BJ (cell line): ENCODE measurements at regions not wholly inside any gene's neighbourhood (a gene's known extent, or its start where the extent isn't known, plus 50 kb on each side); places are given as distances from the start of the nearest gene placed in this dataset.

Experiments
- CTCF ChIA-PET: fragments of 350-600 bp; formaldehyde crosslinking; extraction: SDS; loops from one replicate; lab custom pipeline; 2021; ENCODE audit warnings: antibody characterized with exemption, inconsistent platforms; lab: Yijun Ruan, JAX
- POLR2A ChIA-PET: fragments of 300-600 bp; sonication (Branson Sonifier 250); formaldehyde crosslinking; extraction: SDS; loops from one replicate; lab custom pipeline; 2021; ENCODE audit warnings: antibody characterized with exemption; lab: Charles Lee
- DNase-seq: peaks from one replicate; pipeline ENCODE4 v3.0.0-alpha.2; 2011; ENCODE audit warnings: low read depth
- H3K27me3 ChIP-seq: 2 replicates; pipeline ENCODE4 v1.6.0; 2011; ENCODE audit warnings: low read length; ENCODE audit not compliant: control insufficient read depth, insufficient read depth
- H3K36me3 ChIP-seq: 2 replicates; pipeline ENCODE4 v1.5.1; 2011; ENCODE audit warnings: low read length; ENCODE audit not compliant: control insufficient read depth, insufficient read depth
- H3K4me3 ChIP-seq: 2 replicates; pipeline ENCODE4 v1.5.1; 2011; ENCODE audit warnings: low read depth, mild to moderate bottlenecking, control low read depth, low read length
- TF ChIP-seq, protein P1 (sequence below): IDR thresholded peaks from 2 replicates; pipeline ENCODE4 v1.5.1; 2011; ENCODE audit warnings: low read depth, mild to moderate bottlenecking, control low read depth, inconsistent platforms, low read length, moderate library complexity; ENCODE audit not compliant: insufficient read depth

DNA sequence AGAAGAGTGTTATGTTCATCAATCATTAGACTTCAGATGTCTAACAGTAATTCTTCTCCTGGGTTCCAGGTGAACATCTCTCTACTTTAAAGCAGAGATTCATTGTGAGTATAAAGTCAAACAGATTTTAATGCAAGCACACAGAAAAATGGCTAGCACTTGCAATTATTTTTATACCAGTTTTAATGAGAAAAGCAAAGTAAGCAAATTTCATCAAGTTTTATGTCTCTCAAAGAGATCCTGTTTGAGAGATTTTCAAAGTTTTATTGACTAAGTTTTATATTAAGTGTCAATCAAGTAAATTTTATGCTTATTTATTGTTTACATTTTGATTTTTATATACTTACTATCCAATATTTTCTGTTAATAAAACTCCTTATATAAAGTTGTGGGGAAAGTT, 1628.5 kb downstream of the HACE1 start:
- POLR2A ChIA-PET, result no interaction called here

DNA sequence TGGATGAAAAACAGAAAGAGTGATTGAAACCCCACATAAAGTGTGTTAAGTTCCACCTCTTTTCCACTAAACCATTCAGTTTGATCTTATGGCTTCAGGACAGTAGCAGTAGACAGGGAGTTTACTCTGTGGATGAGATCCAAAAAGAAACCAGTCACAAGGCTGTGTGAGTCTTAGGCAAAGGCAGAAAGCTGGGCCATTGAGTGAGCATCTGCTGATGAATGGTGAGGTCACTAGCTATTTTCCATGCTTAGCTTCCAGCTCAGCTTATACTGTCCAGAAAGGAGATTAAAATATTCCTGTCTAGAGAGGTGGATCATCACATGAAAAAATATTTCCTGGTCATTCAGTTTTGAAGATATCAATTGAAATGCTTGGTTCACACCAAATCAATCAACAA, 1643.9 kb downstream of the HACE1 start:
- no peak for DNase-seq
- Histone ChIP-seq H3K27me3 (no peaks in the 10 kb centered on the region), H3K36me3 (no peaks in the 10 kb centered on the region), H3K4me3 (no peak overlapping the region)
- TF ChIP-seq, protein P1, sequence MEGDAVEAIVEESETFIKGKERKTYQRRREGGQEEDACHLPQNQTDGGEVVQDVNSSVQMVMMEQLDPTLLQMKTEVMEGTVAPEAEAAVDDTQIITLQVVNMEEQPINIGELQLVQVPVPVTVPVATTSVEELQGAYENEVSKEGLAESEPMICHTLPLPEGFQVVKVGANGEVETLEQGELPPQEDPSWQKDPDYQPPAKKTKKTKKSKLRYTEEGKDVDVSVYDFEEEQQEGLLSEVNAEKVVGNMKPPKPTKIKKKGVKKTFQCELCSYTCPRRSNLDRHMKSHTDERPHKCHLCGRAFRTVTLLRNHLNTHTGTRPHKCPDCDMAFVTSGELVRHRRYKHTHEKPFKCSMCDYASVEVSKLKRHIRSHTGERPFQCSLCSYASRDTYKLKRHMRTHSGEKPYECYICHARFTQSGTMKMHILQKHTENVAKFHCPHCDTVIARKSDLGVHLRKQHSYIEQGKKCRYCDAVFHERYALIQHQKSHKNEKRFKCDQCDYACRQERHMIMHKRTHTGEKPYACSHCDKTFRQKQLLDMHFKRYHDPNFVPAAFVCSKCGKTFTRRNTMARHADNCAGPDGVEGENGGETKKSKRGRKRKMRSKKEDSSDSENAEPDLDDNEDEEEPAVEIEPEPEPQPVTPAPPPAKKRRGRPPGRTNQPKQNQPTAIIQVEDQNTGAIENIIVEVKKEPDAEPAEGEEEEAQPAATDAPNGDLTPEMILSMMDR, result no peak
- ChIA-PET CTCF (no interaction called here), POLR2A (no interaction called here)

More for the DNA sequence above, 1628.5 kb downstream of the HACE1 start:
- no peak for DNase-seq
- H3K36me3 ChIP-seq, result no peaks in the 10 kb centered on the region
- no peaks in the 10 kb centered on the region for H3K27me3 ChIP-seq
- CTCF ChIA-PET, result no interaction called here
- TF ChIP-seq, protein P1, result no peak
- H3K4me3 ChIP-seq, result no peak overlapping the region

DNA sequence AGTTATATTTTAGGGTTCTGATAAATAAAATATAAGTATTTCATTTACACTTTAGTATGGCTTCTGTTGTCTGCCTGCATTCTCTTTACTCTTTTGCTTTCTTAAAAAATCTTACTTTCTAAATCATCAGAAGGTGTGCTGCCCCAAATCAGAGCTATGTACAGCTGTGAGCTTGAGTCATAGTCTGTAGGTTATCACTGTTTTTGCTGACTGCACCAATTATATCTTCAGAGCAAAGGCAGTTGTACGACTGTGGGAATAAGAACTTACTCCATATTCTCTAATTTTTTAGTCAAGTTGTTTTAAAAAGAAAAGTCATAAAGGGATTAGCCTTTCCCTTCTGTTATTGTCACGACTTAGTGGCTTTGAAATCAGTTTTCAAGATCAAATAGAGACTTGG, 1649.0 kb downstream of the HACE1 start:
- no peak for DNase-seq
- TF ChIP-seq, protein P1, result no peak
- ChIA-PET CTCF (no interaction called here), POLR2A (no interaction called here)
- Histone ChIP-seq H3K4me3 (no peak overlapping the region), H3K27me3 (no peaks in the 10 kb centered on the region), H3K36me3 (no peaks in the 10 kb centered on the region)

GRCh38 chr6:103198386-103198785, 1661.3 kb downstream of the HACE1 start:
- Histone ChIP-seq H3K27me3 (no peaks in the 10 kb centered on the region), H3K36me3 (no peaks in the 10 kb centered on the region), H3K4me3 (no peak overlapping the region)
- ChIA-PET CTCF (no interaction called here), POLR2A (no interaction called here)
- DNase-seq, result no peak
- TF ChIP-seq, protein P1, result no peak

DNA sequence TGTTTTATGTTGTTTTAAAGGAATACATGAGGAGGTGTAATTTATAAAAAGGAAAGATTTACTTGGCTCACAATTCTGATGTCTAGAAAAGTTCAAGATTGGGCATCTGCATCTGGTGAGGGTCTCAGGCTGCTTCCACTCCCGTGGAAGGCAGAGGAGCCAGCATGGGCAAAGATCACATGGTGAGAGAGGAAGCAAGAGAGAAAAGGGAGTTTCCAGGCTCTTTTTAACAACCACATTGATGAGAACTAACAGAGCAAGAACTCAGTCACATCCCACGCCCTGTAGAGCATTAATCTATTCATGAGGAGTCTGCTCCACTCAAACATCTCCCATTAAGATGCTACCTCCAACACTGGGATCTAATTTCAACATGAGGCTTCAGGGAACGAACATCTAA, 1666.3 kb downstream of the HACE1 start:
- no peaks in the 10 kb centered on the region for H3K27me3 ChIP-seq
- no peaks in the 10 kb centered on the region for H3K36me3 ChIP-seq
- CTCF ChIA-PET, result no interaction called here
- DNase-seq, result no peak
- TF ChIP-seq, protein P1, result no peak
- POLR2A ChIA-PET, result no interaction called here
- H3K4me3 ChIP-seq, result no peak overlapping the region
